Choroid plexus epithelial cell (primary cell): ENCODE measurements at regions not wholly inside any gene's neighbourhood (a gene's known extent, or its start where the extent isn't known, plus 50 kb on each side); places are given as distances from the start of the nearest gene placed in this dataset.

ENCODE experiments used
- DNase-seq: peaks from one replicate; pipeline ENCODE4 v3.0.0-alpha.2; 2010; ENCODE audit warnings: low read depth
- H3K4me3 ChIP-seq: 2 replicates; pipeline ENCODE4 v1.5.1; 2011; ENCODE audit warnings: low read depth, mild to moderate bottlenecking, control low read depth, low read length, moderate library complexity
- CTCF ChIP-seq: conservative IDR thresholded peaks from 2 replicates; pipeline ENCODE4 v1.5.1; 2011; ENCODE audit warnings: low read depth, mild to moderate bottlenecking, control low read depth, inconsistent platforms, low read length, moderate library complexity

GRCh38 chr16:85550953-85551924 lies 61.9 kb upstream of the GSE1 start:
- no peak overlapping the region for H3K4me3 ChIP-seq
- TF ChIP-seq CTCF: no peak
- no peak for DNase-seq

DNA sequence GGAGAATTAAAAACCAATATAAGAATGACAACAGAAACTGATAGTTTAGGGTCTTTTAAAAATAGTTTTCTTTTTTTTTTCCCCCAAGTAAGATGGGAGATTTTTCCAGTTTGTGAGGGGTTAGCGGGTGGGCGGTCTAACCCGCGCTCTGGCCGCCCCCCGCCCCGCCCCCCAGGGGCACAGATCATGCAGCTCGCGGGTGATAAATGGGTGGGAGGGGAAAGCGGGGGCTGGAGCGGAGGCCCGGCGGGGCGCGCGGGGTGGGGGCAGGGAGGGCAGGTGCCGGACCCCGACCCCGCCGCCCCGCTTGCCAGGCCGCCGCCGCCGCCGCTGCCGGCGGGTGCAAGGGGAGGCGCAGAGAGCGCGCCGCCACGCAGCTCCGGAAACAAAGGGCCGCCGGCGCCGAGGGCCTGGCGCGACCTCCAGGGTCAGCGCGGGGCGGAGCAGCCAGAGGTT lies 60.1 kb upstream of the GSE1 start:
- no peak for TF ChIP-seq CTCF
- DNase-seq: no peak
- H3K4me3 ChIP-seq: peak overlapping the region; percentile 70

DNA sequence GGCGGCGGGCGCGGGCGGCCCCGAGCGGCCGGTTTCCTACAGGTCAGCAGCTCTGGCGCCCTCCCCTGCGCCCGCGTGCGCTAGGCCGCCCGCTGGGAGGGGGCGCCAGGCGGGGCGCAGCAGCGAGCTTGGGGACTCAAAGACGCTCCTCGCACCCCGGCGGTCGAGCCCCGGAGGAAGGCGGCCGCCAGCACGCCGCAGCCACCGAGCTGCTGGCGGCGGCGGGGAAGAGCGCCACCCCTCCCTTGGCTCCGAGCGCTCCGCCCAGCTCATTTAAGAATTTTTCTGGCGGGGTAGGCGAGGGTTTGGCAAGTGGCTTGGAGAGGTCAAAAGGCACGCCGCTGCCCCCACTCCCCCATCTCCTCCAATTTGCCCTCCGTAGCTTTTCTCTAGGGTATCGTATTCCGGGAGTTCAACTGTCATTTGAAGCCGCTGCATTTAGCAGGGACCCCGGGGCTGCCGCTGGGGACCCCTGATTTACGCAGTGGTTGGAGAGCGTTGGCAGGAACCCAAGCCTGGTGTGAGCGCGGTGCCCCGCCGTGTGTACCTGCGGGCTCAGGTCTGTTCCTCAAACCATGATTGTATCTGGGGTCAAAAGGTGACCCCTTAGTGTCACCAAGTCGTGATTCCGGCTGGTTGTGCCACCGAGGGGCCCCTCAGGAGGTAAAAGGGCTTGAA lies 59.5 kb upstream of the GSE1 start:
- peak overlapping the region; percentile 70 for H3K4me3 ChIP-seq
- peak; percentile 33 for DNase-seq
- no peak for TF ChIP-seq CTCF

DNA sequence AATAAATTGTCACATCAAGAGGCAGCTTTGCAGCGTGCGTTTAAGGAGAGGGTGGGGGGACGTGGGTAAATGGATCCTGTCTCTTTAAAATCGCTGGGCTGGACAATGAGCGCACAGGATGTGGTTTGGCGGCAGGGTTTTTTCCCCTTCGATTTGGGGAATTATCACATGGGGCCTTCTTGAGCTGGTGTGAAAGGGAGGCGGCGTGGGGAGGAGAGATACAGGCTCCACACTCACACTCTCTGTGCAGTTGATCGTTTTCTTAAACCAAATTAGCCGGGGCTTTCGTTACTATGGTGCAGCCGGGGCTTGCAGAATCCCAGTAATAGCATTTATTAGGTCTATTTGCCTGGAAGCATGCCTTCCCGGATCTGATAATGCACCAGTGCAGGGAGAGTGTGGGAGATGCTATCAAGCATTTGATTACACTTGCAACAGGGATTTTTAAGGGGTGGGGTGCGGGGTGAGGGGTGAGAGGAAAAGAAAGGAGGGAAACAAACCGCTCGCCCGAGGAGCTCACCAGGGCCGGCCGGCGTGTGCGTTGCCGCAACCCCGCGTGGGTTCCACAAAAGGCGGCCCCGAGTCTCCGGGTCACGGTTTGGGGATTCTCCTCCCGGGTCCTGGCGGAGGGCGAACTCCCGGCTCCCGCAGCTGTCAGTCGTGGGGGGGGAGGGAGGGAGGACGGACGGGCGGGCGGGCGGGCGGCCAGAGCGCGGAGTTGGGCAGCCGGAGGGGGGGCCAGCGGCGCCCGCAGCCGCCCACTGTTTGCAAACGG lies 58.8 kb upstream of the GSE1 start:
- TF ChIP-seq CTCF: no peak

GRCh38 chr16:85554889-85555718 lies 58.0 kb upstream of the GSE1 start:
- DNase-seq: peak; percentile 66
- peak overlapping the region; percentile 70 for H3K4me3 ChIP-seq
- no peak for TF ChIP-seq CTCF

More for the DNA sequence above, 58.8 kb upstream of the GSE1 start:
- peak; percentile 80 for DNase-seq
- H3K4me3 ChIP-seq: peak overlapping the region; percentile 70
